Osteocyte (in vitro differentiated cells): ENCODE measurements at regions not wholly inside any gene's neighbourhood (a gene's known extent, or its start where the extent isn't known, plus 50 kb on each side); places are given as distances from the start of the nearest gene placed in this dataset.

Source experiments
- DNase-seq: peaks from one replicate; pipeline ENCODE4 v3.0.0; 2021; ENCODE audit warnings: mixed read lengths; ENCODE audit not compliant: unreplicated experiment; ENCODE audit errors: extremely low spot score
- H3K27ac Mint-ChIP-seq: one replicate; pipeline ENCODE4 v1.8.0; 2021; ENCODE audit warnings: mild to moderate bottlenecking, mixed read lengths; ENCODE audit not compliant: unreplicated experiment
- H3K27me3 Mint-ChIP-seq: one replicate; pipeline ENCODE4 v1.8.0; 2021; ENCODE audit warnings: mixed read lengths; ENCODE audit not compliant: unreplicated experiment
- H3K36me3 Mint-ChIP-seq: one replicate; pipeline ENCODE4 v1.8.0; 2021; ENCODE audit warnings: mixed read lengths; ENCODE audit not compliant: unreplicated experiment
- H3K4me1 Mint-ChIP-seq: one replicate; pipeline ENCODE4 v1.8.0; 2021; ENCODE audit warnings: mixed read lengths; ENCODE audit not compliant: unreplicated experiment
- H3K4me3 Mint-ChIP-seq: one replicate; pipeline ENCODE4 v1.8.0; 2021; ENCODE audit warnings: mild to moderate bottlenecking, moderate library complexity, mixed read lengths; ENCODE audit not compliant: unreplicated experiment
- H3K9me3 Mint-ChIP-seq: one replicate; pipeline ENCODE4 v1.8.0; 2021; ENCODE audit warnings: mixed read lengths; ENCODE audit not compliant: unreplicated experiment
- TF ChIP-seq, protein P1 (sequence below): fragments of 200-600 bp; sonication (generic); IDR thresholded peaks from 2 replicates; pipeline ENCODE4 v1.5.0; 2021; ENCODE audit warnings: antibody characterized with exemption, mild to moderate bottlenecking, moderate library complexity

- Mint-ChIP-seq H3K9me3 (no peaks in the 10 kb centered on the region), H3K36me3 (no peaks in the 10 kb centered on the region), H3K4me1 (peaks cover 6% of the 10 kb centered on the region), H3K27me3 (no peaks in the 10 kb centered on the region), H3K27ac (no peak overlapping the region), H3K4me3 (no peak overlapping the region)
- no peak for DNase-seq
- TF ChIP-seq, protein P1, sequence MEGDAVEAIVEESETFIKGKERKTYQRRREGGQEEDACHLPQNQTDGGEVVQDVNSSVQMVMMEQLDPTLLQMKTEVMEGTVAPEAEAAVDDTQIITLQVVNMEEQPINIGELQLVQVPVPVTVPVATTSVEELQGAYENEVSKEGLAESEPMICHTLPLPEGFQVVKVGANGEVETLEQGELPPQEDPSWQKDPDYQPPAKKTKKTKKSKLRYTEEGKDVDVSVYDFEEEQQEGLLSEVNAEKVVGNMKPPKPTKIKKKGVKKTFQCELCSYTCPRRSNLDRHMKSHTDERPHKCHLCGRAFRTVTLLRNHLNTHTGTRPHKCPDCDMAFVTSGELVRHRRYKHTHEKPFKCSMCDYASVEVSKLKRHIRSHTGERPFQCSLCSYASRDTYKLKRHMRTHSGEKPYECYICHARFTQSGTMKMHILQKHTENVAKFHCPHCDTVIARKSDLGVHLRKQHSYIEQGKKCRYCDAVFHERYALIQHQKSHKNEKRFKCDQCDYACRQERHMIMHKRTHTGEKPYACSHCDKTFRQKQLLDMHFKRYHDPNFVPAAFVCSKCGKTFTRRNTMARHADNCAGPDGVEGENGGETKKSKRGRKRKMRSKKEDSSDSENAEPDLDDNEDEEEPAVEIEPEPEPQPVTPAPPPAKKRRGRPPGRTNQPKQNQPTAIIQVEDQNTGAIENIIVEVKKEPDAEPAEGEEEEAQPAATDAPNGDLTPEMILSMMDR = no peak
Measured at GRCh38 chr21:20728691-20729090, 269.5 kb upstream of the NCAM2 start.

DNA sequence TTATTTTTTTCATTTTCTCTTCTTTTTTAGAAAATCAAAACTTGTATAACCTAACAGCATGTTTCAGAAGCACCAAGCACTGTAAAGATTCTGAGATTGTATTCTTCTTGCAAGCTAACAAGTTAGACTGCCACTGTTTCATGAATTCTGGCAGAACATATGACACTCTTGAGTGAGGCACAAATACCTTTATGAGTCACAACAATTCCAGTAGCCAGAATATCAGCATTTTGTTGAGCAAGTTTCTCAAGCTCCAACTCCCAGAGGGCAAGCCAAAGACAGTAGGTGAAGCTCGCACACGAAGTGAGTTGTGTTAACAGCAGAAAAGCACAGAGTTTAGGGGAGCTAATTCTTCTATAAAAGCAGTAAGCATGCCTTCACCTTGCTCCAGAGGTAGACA lies 268.8 kb upstream of the NCAM2 start:
- H3K4me3 Mint-ChIP-seq = no peak overlapping the region
- TF ChIP-seq, protein P1 = no peak
- H3K36me3 Mint-ChIP-seq = no peaks in the 10 kb centered on the region
- H3K9me3 Mint-ChIP-seq = no peaks in the 10 kb centered on the region
- H3K27me3 Mint-ChIP-seq = no peaks in the 10 kb centered on the region
- no peak overlapping the region for H3K27ac Mint-ChIP-seq
- no peak for DNase-seq
- H3K4me1 Mint-ChIP-seq = peaks cover 6% of the 10 kb centered on the region

DNA sequence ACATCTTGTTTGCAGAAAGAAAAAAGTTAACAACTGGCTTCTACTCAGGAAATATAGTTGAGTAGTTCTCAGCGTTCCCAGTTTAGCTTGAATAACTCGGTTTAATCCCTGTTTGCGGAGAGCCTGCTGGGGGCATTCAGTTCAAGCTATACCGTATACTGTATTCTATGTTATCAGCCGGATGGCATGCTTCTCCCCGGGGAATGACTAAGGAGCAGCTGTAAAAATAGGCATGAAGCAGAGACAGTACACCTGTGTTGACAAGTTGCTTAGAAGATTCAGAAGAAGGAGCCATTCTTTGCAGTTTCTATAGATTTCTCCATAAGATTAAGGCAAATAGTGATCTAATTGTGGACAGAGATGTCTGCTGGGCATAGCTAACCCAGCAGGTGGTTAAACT lies 267.8 kb upstream of the NCAM2 start:
- no peak for DNase-seq
- H3K9me3 Mint-ChIP-seq = no peaks in the 10 kb centered on the region
- no peak overlapping the region for H3K4me3 Mint-ChIP-seq
- no peaks in the 10 kb centered on the region for H3K27me3 Mint-ChIP-seq
- H3K36me3 Mint-ChIP-seq = no peaks in the 10 kb centered on the region
- TF ChIP-seq, protein P1 = no peak
- H3K4me1 Mint-ChIP-seq = peaks cover 11% of the 10 kb centered on the region
- no peak overlapping the region for H3K27ac Mint-ChIP-seq

GRCh38 chr21:20735257-20735656 lies 263.0 kb upstream of the NCAM2 start:
- peaks cover 23% of the 10 kb centered on the region for H3K4me1 Mint-ChIP-seq
- TF ChIP-seq, protein P1 = no peak
- H3K27me3 Mint-ChIP-seq = no peaks in the 10 kb centered on the region
- DNase-seq = no peak
- H3K27ac Mint-ChIP-seq = no peak overlapping the region
- H3K9me3 Mint-ChIP-seq = no peaks in the 10 kb centered on the region
- H3K36me3 Mint-ChIP-seq = no peaks in the 10 kb centered on the region
- no peak overlapping the region for H3K4me3 Mint-ChIP-seq

- TF ChIP-seq, protein P1 = no peak
- no peaks in the 10 kb centered on the region for H3K9me3 Mint-ChIP-seq
- no peak for DNase-seq
- H3K27me3 Mint-ChIP-seq = no peaks in the 10 kb centered on the region
- no peaks in the 10 kb centered on the region for H3K36me3 Mint-ChIP-seq
- H3K27ac Mint-ChIP-seq = no peak overlapping the region
- H3K4me3 Mint-ChIP-seq = no peak overlapping the region
- H3K4me1 Mint-ChIP-seq = peaks cover 19% of the 10 kb centered on the region
Measured at GRCh38 chr21:20737227-20737913, 260.8 kb upstream of the NCAM2 start.
